PC-9 (cell line): ENCODE measurements at regions not wholly inside any gene's neighbourhood (a gene's known extent, or its start where the extent isn't known, plus 50 kb on each side); places are given as distances from the start of the nearest gene placed in this dataset.

Experiments used
- EZH2 ChIP-seq: fragments of 200-600 bp; sonication (generic); IDR thresholded peaks from 2 replicates; pipeline ENCODE4 v1.8.0; 2017; ENCODE audit warnings: antibody characterized with exemption, low read depth
- TF ChIP-seq, protein P1 (sequence below): fragments of 200-600 bp; sonication (generic); conservative IDR thresholded peaks from 2 replicates; pipeline ENCODE4 v1.6.1; 2017; ENCODE audit warnings: mixed run types, antibody characterized with exemption, mild to moderate bottlenecking, moderate library complexity

- TF ChIP-seq, protein P1, sequence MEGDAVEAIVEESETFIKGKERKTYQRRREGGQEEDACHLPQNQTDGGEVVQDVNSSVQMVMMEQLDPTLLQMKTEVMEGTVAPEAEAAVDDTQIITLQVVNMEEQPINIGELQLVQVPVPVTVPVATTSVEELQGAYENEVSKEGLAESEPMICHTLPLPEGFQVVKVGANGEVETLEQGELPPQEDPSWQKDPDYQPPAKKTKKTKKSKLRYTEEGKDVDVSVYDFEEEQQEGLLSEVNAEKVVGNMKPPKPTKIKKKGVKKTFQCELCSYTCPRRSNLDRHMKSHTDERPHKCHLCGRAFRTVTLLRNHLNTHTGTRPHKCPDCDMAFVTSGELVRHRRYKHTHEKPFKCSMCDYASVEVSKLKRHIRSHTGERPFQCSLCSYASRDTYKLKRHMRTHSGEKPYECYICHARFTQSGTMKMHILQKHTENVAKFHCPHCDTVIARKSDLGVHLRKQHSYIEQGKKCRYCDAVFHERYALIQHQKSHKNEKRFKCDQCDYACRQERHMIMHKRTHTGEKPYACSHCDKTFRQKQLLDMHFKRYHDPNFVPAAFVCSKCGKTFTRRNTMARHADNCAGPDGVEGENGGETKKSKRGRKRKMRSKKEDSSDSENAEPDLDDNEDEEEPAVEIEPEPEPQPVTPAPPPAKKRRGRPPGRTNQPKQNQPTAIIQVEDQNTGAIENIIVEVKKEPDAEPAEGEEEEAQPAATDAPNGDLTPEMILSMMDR = no peak
- no peak for TF ChIP-seq EZH2
Observed at GRCh38 chrX:49756692-49757091, 60.9 kb upstream of the PAGE1 start.
